GM23338 (cell line): ENCODE measurements at regions not wholly inside any gene's neighbourhood (a gene's known extent, or its start where the extent isn't known, plus 50 kb on each side); places are given as distances from the start of the nearest gene placed in this dataset.

Experiments
- ATAC-seq: fragments of 200-7000 bp; cut with Tn5 transposase; 3 replicates; pipeline ENCODE4 v1.9.1; 2020
- DNase-seq: peaks from one replicate; pipeline ENCODE4 v3.0.0-alpha.2; 2015; ENCODE audit warnings: low spot score
- H2AFZ ChIP-seq: fragments of 200-600 bp; sonication (generic); 2 replicates; pipeline ENCODE4 v1.8.0; 2016; ENCODE audit warnings: antibody characterized with exemption, mild to moderate bottlenecking, moderate library complexity
- H3F3A ChIP-seq: fragments of 200-600 bp; sonication (generic); replicated peaks from 2 replicates; pipeline ENCODE4 v1.8.0; 2017; ENCODE audit warnings: antibody characterized with exemption, mixed run types, low read depth
- H3K27ac ChIP-seq: fragments of 200-600 bp; sonication (generic); 2 replicates; pipeline ENCODE4 v1.6.1; 2016; ENCODE audit warnings: low read depth
- H3K27me3 ChIP-seq: fragments of 200-600 bp; sonication (generic); 2 replicates; pipeline ENCODE4 v1.8.0; 2016; ENCODE audit warnings: mild to moderate bottlenecking, mixed run types, moderate library complexity; ENCODE audit not compliant: insufficient read depth
- H3K36me3 ChIP-seq: fragments of 200-600 bp; sonication (generic); 2 replicates; pipeline ENCODE4 v1.8.0; 2016; ENCODE audit warnings: mild to moderate bottlenecking; ENCODE audit not compliant: insufficient read depth
- H3K4me1 ChIP-seq: fragments of 200-600 bp; sonication (generic); 2 replicates; pipeline ENCODE4 v1.8.0; 2016; ENCODE audit warnings: mild to moderate bottlenecking, moderate library complexity; ENCODE audit not compliant: insufficient read depth
- H3K4me2 ChIP-seq: fragments of 200-600 bp; sonication (generic); 2 replicates; pipeline ENCODE4 v1.7.1; 2017; ENCODE audit warnings: mixed run types
- H3K4me3 ChIP-seq: fragments of 200-600 bp; sonication (generic); 2 replicates; pipeline ENCODE4 v1.6.1; 2016; ENCODE audit warnings: mixed run types
- H3K79me2 ChIP-seq: fragments of 200-600 bp; sonication (generic); replicated peaks from 2 replicates; pipeline ENCODE4 v1.8.0; 2017; ENCODE audit warnings: mild to moderate bottlenecking; ENCODE audit not compliant: insufficient read depth
- H3K9me2 ChIP-seq: fragments of 200-600 bp; sonication (generic); 2 replicates; pipeline ENCODE4 v1.8.0; 2017; ENCODE audit not compliant: insufficient read depth
- H4K20me1 ChIP-seq: fragments of 200-600 bp; sonication (generic); replicated peaks from 2 replicates; pipeline ENCODE4 v1.8.0; 2017; ENCODE audit warnings: mild to moderate bottlenecking; ENCODE audit not compliant: insufficient read depth
- H3K27ac Mint-ChIP-seq: 2 replicates; pipeline ENCODE4 v1.8.0; 2020; ENCODE audit warnings: inconsistent platforms, mild to moderate bottlenecking, moderate library complexity, mixed read lengths
- H3K27me3 Mint-ChIP-seq: 3 replicates; pipeline ENCODE4 v1.8.0; 2022; ENCODE audit warnings: low read depth, mild to moderate bottlenecking, moderate library complexity, mixed read lengths, inconsistent platforms; ENCODE audit not compliant: insufficient read depth, poor library complexity
- H3K36me3 Mint-ChIP-seq: 3 replicates; pipeline ENCODE4 v1.8.0; 2021; ENCODE audit warnings: low read depth, mild to moderate bottlenecking, inconsistent platforms, moderate library complexity, mixed read lengths
- H3K4me1 Mint-ChIP-seq: 3 replicates; pipeline ENCODE4 v1.8.0; 2020; ENCODE audit warnings: mild to moderate bottlenecking, inconsistent platforms, mixed read lengths
- H3K4me3 Mint-ChIP-seq: 3 replicates; pipeline ENCODE4 v1.8.0; 2021; ENCODE audit warnings: moderate library complexity, mild to moderate bottlenecking, inconsistent platforms, mixed read lengths
- H3K9me3 Mint-ChIP-seq: 3 replicates; pipeline ENCODE4 v1.8.0; 2020; ENCODE audit warnings: moderate library complexity, mild to moderate bottlenecking, inconsistent platforms, mixed read lengths
- CREB1 ChIP-seq: fragments of 250-450 bp; sonication (Bioruptor Pico); IDR thresholded peaks from 2 replicates; pipeline ENCODE4 v1.5.0; 2020; ENCODE audit warnings: low read depth, mild to moderate bottlenecking, moderate library complexity
- CTCF ChIP-seq, 2 experiments: fragments of 200-600 bp in 1 of 2; sonication (generic) in 1 of 2; conservative IDR thresholded peaks; 2 replicates each; pipeline versions ENCODE4 v1.5.1 to v1.6.1; 2016 to 2017; ENCODE audit warnings: antibody characterized with exemption in 2 of 2, low read depth in 2 of 2, mild to moderate bottlenecking in 2 of 2, moderate library complexity in 1 of 2
- ETS1 ChIP-seq: IDR thresholded peaks from 2 replicates; pipeline ENCODE4 v1.6.1; 2016; ENCODE audit warnings: antibody characterized with exemption
- EZH2 ChIP-seq: fragments of 200-600 bp; sonication (generic); IDR thresholded peaks from one replicate; pipeline ENCODE4 v1.8.0; 2017; ENCODE audit warnings: antibody characterized with exemption, mild to moderate bottlenecking, low read depth; ENCODE audit not compliant: unreplicated experiment
- EZH2phosphoT487 ChIP-seq: fragments of 200-600 bp; sonication (generic); IDR thresholded peaks from one replicate; pipeline ENCODE4 v1.8.1; 2018; ENCODE audit warnings: antibody characterized with exemption; ENCODE audit not compliant: unreplicated experiment
- JUNB ChIP-seq: IDR thresholded peaks from one replicate; pipeline ENCODE4 v1.6.1; 2016; ENCODE audit warnings: antibody characterized with exemption; ENCODE audit not compliant: unreplicated experiment
- NANOG ChIP-seq: IDR thresholded peaks from 2 replicates; pipeline ENCODE4 v1.6.1; 2016; ENCODE audit warnings: antibody characterized with exemption, borderline replicate concordance
- POLR2AphosphoS5 ChIP-seq: IDR thresholded peaks from 2 replicates; pipeline ENCODE4 v1.6.1; 2016; ENCODE audit warnings: antibody characterized with exemption, low read depth
- STAT1 ChIP-seq: IDR thresholded peaks from one replicate; pipeline ENCODE4 v1.6.1; 2016; ENCODE audit warnings: antibody characterized with exemption; ENCODE audit not compliant: unreplicated experiment
- ZNF114 ChIP-seq: fragments of 250-450 bp; sonication (Bioruptor Pico); IDR thresholded peaks from 2 replicates; pipeline ENCODE4 v1.5.0; 2020; ENCODE audit warnings: mild to moderate bottlenecking, moderate library complexity
- ZNF331 ChIP-seq: fragments of 250-450 bp; sonication (Bioruptor Pico); IDR thresholded peaks from 2 replicates; pipeline ENCODE4 v1.5.0; 2020; ENCODE audit warnings: low read depth, mild to moderate bottlenecking, moderate library complexity
- TF ChIP-seq, protein P1 (sequence below): fragments of 250-450 bp; sonication (Bioruptor Pico); IDR thresholded peaks from 2 replicates; pipeline ENCODE4 v1.5.0; 2020; ENCODE audit warnings: mild to moderate bottlenecking, moderate library complexity

- TF ChIP-seq CTCF (conservative IDR thresholded peaks at IDR 0.05; ENCODE audit: low read depth in 2 of 2) (no peak; a peak in 1 of 4 replicates), STAT1 (no peak), ETS1 (no peak), EZH2 (no peak), EZH2phosphoT487 (no peak)
- TF ChIP-seq, protein P1, sequence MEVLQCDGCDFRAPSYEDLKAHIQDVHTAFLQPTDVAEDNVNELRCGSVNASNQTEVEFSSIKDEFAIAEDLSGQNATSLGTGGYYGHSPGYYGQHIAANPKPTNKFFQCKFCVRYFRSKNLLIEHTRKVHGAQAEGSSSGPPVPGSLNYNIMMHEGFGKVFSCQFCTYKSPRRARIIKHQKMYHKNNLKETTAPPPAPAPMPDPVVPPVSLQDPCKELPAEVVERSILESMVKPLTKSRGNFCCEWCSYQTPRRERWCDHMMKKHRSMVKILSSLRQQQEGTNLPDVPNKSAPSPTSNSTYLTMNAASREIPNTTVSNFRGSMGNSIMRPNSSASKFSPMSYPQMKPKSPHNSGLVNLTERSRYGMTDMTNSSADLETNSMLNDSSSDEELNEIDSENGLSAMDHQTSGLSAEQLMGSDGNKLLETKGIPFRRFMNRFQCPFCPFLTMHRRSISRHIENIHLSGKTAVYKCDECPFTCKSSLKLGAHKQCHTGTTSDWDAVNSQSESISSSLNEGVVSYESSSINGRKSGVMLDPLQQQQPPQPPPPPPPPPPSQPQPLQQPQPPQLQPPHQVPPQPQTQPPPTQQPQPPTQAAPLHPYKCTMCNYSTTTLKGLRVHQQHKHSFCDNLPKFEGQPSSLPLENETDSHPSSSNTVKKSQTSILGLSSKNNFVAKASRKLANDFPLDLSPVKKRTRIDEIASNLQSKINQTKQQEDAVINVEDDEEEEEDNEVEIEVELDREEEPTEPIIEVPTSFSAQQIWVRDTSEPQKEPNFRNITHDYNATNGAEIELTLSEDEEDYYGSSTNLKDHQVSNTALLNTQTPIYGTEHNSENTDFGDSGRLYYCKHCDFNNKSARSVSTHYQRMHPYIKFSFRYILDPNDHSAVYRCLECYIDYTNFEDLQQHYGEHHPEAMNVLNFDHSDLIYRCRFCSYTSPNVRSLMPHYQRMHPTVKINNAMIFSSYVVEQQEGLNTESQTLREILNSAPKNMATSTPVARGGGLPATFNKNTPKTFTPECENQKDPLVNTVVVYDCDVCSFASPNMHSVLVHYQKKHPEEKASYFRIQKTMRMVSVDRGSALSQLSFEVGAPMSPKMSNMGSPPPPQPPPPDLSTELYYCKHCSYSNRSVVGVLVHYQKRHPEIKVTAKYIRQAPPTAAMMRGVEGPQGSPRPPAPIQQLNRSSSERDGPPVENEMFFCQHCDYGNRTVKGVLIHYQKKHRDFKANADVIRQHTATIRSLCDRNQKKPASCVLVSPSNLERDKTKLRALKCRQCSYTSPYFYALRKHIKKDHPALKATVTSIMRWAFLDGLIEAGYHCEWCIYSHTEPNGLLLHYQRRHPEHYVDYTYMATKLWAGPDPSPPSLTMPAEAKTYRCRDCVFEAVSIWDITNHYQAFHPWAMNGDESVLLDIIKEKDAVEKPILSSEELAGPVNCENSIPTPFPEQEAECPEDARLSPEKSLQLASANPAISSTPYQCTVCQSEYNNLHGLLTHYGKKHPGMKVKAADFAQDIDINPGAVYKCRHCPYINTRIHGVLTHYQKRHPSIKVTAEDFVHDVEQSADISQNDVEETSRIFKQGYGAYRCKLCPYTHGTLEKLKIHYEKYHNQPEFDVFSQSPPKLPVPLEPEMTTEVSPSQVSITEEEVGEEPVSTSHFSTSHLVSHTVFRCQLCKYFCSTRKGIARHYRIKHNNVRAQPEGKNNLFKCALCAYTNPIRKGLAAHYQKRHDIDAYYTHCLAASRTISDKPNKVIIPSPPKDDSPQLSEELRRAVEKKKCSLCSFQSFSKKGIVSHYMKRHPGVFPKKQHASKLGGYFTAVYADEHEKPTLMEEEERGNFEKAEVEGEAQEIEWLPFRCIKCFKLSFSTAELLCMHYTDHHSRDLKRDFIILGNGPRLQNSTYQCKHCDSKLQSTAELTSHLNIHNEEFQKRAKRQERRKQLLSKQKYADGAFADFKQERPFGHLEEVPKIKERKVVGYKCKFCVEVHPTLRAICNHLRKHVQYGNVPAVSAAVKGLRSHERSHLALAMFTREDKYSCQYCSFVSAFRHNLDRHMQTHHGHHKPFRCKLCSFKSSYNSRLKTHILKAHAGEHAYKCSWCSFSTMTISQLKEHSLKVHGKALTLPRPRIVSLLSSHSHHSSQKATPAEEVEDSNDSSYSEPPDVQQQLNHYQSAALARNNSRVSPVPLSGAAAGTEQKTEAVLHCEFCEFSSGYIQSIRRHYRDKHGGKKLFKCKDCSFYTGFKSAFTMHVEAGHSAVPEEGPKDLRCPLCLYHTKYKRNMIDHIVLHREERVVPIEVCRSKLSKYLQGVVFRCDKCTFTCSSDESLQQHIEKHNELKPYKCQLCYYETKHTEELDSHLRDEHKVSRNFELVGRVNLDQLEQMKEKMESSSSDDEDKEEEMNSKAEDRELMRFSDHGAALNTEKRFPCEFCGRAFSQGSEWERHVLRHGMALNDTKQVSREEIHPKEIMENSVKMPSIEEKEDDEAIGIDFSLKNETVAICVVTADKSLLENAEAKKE (CRISPR knock-in tag): no peak
Measured at GRCh38 chrX:115378471-115378870, 89.0 kb downstream of the LUZP4 start (continued).

GRCh38 chrX:115387327-115387726, 97.8 kb downstream of the LUZP4 start:
- no peaks in the 10 kb centered on the region for H3K36me3 Mint-ChIP-seq
- no peak overlapping the region for H3K4me3 ChIP-seq
- H3K4me2 ChIP-seq: no peak overlapping the region
- no peaks in the 10 kb centered on the region for H3K27me3 Mint-ChIP-seq
- no peaks in the 10 kb centered on the region for H3K4me1 ChIP-seq
- no peaks in the 10 kb centered on the region for H3K36me3 ChIP-seq
- no peaks in the 10 kb centered on the region for H3F3A ChIP-seq
- ATAC-seq (no peak), DNase-seq (no peak)
- no peak overlapping the region for H3K4me3 Mint-ChIP-seq
- H3K79me2 ChIP-seq: no peaks in the 10 kb centered on the region
- no peak overlapping the region for H3K27ac Mint-ChIP-seq
- no peaks in the 10 kb centered on the region; the same call in 1 of the 2 replicates for H3K9me2 ChIP-seq
- no peaks in the 10 kb centered on the region for H3K27me3 ChIP-seq
- H3K4me1 Mint-ChIP-seq: peaks cover 5% of the 10 kb centered on the region; the same call in 1 of the 3 replicates
- H4K20me1 ChIP-seq: no peaks in the 10 kb centered on the region
- H2AFZ ChIP-seq: no peak overlapping the region
- H3K9me3 Mint-ChIP-seq: no peaks in the 10 kb centered on the region
- H3K27ac ChIP-seq: no peak overlapping the region
- no peak for TF ChIP-seq JUNB
- no peak for TF ChIP-seq STAT1
- no peak for TF ChIP-seq POLR2AphosphoS5
- TF ChIP-seq CREB1 (CRISPR knock-in tag): no peak
- no peak for TF ChIP-seq ZNF114 (CRISPR knock-in tag)
- TF ChIP-seq EZH2: no peak
- TF ChIP-seq ZNF331: no peak
- no peak for TF ChIP-seq ETS1
- no peak for TF ChIP-seq NANOG
